GM06990 (cell line): ENCODE measurements at regions not wholly inside any gene's neighbourhood (a gene's known extent, or its start where the extent isn't known, plus 50 kb on each side); places are given as distances from the start of the nearest gene placed in this dataset.

ENCODE experiments used
- DNase-seq: peaks from one replicate; pipeline ENCODE4 v3.0.0-alpha.2; 2011; ENCODE audit not compliant: insufficient read length; ENCODE audit errors: extremely low read depth
- H3K27me3 ChIP-seq: replicated peaks from 2 replicates; pipeline ENCODE4 v1.6.0; 2011; ENCODE audit warnings: low read length; ENCODE audit not compliant: control insufficient read depth, insufficient read depth
- H3K36me3 ChIP-seq: 2 replicates; pipeline ENCODE4 v1.5.1; 2011; ENCODE audit warnings: low read length; ENCODE audit not compliant: control insufficient read depth, insufficient read depth
- H3K4me3 ChIP-seq: replicated peaks from 2 replicates; pipeline ENCODE4 v1.5.1; 2011; ENCODE audit warnings: low read depth, mild to moderate bottlenecking, control low read depth, low read length
- TF ChIP-seq, protein P1 (sequence below): IDR thresholded peaks from 2 replicates; pipeline ENCODE4 v1.5.1; 2011; ENCODE audit warnings: low read length, control low read depth, mild to moderate bottlenecking, inconsistent platforms; ENCODE audit not compliant: insufficient read depth, poor library complexity, severe bottlenecking

DNA sequence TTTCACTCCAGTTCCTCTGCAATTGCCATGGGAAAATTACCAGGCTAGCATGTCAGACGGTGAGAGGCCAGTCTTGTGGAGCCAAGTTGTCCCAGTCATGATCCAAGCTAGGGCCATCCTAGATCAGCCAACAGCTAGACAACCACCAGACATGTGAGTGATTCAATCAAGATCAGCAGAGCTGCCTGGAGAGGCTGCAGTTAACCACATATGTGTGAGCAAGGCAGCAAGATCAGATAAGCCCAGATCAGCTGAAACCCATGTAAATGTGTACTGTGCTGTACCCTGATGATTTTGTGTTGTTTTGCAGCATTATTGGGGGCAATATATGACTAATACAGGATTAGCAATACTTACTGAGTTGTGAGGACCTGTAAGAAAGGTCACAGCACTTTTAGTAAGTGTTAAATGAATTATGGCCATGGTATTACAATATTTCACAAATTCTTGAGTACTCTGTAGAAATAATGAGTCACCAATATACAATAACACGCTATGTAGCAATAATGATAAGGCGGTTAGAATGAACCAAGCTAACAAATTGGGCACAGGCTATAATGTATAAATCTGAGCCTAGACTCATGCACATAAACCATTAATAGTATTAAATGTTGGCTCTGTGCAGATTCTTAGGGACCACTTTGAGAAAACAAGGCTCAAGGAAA is 91.4 kb downstream of the SUDS3 start:
- TF ChIP-seq, protein P1, sequence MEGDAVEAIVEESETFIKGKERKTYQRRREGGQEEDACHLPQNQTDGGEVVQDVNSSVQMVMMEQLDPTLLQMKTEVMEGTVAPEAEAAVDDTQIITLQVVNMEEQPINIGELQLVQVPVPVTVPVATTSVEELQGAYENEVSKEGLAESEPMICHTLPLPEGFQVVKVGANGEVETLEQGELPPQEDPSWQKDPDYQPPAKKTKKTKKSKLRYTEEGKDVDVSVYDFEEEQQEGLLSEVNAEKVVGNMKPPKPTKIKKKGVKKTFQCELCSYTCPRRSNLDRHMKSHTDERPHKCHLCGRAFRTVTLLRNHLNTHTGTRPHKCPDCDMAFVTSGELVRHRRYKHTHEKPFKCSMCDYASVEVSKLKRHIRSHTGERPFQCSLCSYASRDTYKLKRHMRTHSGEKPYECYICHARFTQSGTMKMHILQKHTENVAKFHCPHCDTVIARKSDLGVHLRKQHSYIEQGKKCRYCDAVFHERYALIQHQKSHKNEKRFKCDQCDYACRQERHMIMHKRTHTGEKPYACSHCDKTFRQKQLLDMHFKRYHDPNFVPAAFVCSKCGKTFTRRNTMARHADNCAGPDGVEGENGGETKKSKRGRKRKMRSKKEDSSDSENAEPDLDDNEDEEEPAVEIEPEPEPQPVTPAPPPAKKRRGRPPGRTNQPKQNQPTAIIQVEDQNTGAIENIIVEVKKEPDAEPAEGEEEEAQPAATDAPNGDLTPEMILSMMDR: no peak
- no peak for DNase-seq

DNA sequence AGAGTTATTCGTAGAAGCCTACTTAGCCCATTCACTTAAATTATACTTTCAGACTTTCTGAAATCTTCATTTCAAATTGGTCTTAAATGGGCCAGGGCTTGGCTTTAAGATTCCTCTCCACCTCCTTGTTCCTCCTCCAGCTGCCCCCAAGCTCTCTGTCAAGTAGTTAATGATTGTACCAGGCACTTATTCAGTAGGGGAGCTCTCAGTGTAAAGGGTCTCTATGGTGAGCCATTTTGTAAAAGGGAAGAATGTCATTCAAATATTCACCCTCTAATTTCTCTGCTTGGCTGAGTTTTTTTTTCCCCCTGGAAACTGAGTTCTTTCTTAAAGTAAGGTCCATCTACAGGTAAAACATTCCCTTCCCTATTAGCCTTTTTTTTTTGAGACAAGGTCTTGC is 96.6 kb downstream of the SUDS3 start:
- no peak for DNase-seq
- H3K4me3 ChIP-seq: no peak overlapping the region
- H3K27me3 ChIP-seq: no peaks in the 10 kb centered on the region; the same call in 1 of the 2 replicates
- no peaks in the 10 kb centered on the region for H3K36me3 ChIP-seq
- TF ChIP-seq, protein P1: no peak

More for the DNA sequence above, 91.4 kb downstream of the SUDS3 start:
- no peaks in the 10 kb centered on the region for H3K27me3 ChIP-seq
- no peak overlapping the region for H3K4me3 ChIP-seq
- H3K36me3 ChIP-seq: no peaks in the 10 kb centered on the region

DNA sequence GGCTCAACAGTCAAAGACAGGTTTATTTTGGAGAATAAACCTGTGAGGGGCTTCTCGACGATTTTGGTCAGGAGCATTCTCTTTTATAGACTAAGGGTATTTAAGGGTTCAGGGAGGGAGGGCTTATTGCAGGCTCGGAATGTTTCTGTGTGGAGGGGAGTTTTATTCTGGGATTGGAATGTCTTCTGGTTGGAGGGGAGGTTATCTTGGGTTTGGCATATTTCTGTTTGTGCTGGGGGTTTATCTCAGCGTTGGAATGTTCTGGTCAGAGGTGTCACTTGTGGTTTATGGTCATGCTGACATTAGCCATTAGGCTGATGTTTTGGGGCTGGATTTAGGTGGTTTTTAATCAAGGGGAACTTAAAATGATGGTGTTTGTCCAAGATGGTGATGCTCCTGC is 103.9 kb downstream of the SUDS3 start:
- DNase-seq: no peak
- TF ChIP-seq, protein P1: no peak
- Histone ChIP-seq H3K36me3 (no peaks in the 10 kb centered on the region), H3K27me3 (no peaks in the 10 kb centered on the region; the same call in 1 of the 2 replicates), H3K4me3 (no peak overlapping the region)

DNA sequence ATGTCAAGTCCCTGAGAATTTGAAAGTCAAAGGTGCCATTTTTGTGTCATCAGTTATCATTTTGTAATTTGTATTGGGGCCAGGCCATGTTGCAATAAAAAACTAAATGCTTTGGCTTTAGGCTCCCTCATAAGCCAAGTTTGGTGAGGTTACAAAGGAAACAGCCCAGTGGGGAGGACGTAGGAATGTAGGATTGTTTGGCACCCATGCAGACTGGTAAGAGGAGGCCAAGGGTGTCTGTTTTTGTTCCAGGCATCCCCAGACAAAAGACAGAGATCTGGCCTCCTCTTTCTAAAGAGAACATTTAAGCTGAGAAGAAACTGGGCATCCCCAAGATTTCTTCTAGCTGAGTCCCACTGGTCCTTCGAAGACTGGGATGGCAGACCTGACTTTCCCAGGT is 111.7 kb downstream of the SUDS3 start:
- TF ChIP-seq, protein P1: no peak
- Histone ChIP-seq H3K27me3 (no peaks in the 10 kb centered on the region), H3K36me3 (no peaks in the 10 kb centered on the region), H3K4me3 (no peak overlapping the region)
- DNase-seq: no peak

DNA sequence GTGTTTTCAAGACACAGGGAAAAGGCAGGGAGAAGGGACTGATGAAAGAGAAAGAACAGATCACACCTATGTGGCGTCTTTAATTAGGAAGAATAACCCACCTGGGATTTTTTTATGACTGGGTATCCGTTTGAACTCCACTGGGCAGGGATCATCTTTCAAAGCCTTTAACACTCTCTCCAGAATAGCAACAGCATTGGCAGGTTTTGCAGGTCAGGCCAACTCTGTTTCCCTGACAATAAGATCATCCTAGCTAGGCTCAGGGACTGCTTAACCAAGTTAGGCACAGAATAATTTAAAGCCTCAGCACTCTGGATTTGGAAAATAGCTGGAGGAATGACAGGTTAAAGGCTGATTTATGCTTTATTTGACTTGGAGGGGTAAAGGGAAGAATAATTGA is 117.6 kb downstream of the SUDS3 start:
- Histone ChIP-seq H3K36me3 (no peaks in the 10 kb centered on the region), H3K4me3 (no peak overlapping the region), H3K27me3 (no peaks in the 10 kb centered on the region)
- no peak for DNase-seq
- TF ChIP-seq, protein P1: no peak

DNA sequence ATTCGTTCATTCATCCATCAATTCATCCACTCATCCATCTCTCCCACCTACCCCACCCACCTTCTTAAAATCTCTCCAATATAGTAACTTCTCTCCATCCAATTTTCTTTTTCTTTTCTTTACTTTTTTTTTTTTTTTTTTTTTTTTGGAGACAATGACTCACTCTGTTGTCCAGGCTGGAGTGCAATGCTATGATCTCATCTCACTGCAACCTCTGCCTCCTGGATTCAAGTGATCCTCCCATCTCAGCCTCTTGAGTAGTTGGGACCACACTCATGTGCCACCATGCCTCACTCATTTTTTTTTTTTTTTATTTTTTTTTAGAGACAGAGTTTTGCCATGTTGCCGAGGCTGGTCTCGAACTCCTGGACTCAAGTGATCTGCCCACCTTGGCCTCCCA is 118.4 kb downstream of the SUDS3 start:
- H3K4me3 ChIP-seq: no peak overlapping the region
- TF ChIP-seq, protein P1: no peak
- DNase-seq: no peak
- H3K27me3 ChIP-seq: no peaks in the 10 kb centered on the region
- H3K36me3 ChIP-seq: no peaks in the 10 kb centered on the region
